A673 (cell line): ENCODE measurements at regions not wholly inside any gene's neighbourhood (a gene's known extent, or its start where the extent isn't known, plus 50 kb on each side); places are given as distances from the start of the nearest gene placed in this dataset.
"Not testable (repeated sequence)": the region's sequence is repeated elsewhere in the genome, so short reads cannot be mapped to it uniquely, and the experiment has no call there.

Experiments used
- BruUV-seq: library from RNA; stranded (reverse); fragments of 400-500 nt; replicated peaks from 2 replicates; lab custom pipeline; 2021; lab: Mats Ljungman, UMichigan
- CTCF ChIA-PET: fragments of 300-600 bp; sonication (Branson Sonifier 250); formaldehyde crosslinking; loops from one replicate; lab custom pipeline; 2022; ENCODE audit warnings: antibody characterized with exemption; lab: Charles Lee
- POLR2A ChIA-PET: fragments of 300-600 bp; sonication (Branson Sonifier 250); formaldehyde crosslinking; loops from one replicate; lab custom pipeline; 2022; ENCODE audit warnings: antibody characterized with exemption; ENCODE audit not compliant: low non-redundant PET; lab: Charles Lee
- DNase-seq: peaks from one replicate; pipeline ENCODE4 v3.0.0-alpha.2; 2015; ENCODE audit warnings: low spot score
- H3K27ac ChIP-seq: fragments of 200-600 bp; sonication (generic); 2 replicates; pipeline ENCODE4 v1.5.1; 2016; ENCODE audit warnings: mixed run types, low read depth, mild to moderate bottlenecking, mixed read lengths, antibody characterized with exemption, low read length; ENCODE audit not compliant: poor library complexity, severe bottlenecking
- H3K27me3 ChIP-seq: fragments of 200-600 bp; sonication (generic); replicated peaks from 2 replicates; pipeline ENCODE4 v1.6.1; 2017; ENCODE audit warnings: mixed run types, low read depth, mild to moderate bottlenecking, mixed read lengths, antibody characterized with exemption, low read length; ENCODE audit not compliant: insufficient read depth, poor library complexity
- H3K36me3 ChIP-seq: fragments of 200-600 bp; sonication (generic); 2 replicates; pipeline ENCODE4 v1.6.1; 2016; ENCODE audit warnings: mixed run types, mild to moderate bottlenecking, mixed read lengths, antibody characterized with exemption, low read length; ENCODE audit not compliant: insufficient read depth, poor library complexity, severe bottlenecking
- H3K4me1 ChIP-seq: fragments of 200-600 bp; sonication (generic); 2 replicates; pipeline ENCODE4 v1.6.1; 2017; ENCODE audit warnings: mixed run types, mild to moderate bottlenecking, mixed read lengths, antibody characterized with exemption, low read length; ENCODE audit not compliant: insufficient read depth, poor library complexity, severe bottlenecking
- H3K4me3 ChIP-seq: fragments of 200-600 bp; sonication (generic); 2 replicates; pipeline ENCODE4 v1.5.1; 2016; ENCODE audit warnings: low read depth, mixed run types, mild to moderate bottlenecking, mixed read lengths, low read length; ENCODE audit not compliant: poor library complexity, severe bottlenecking
- H3K9me3 ChIP-seq: fragments of 200-600 bp; sonication (generic); 2 replicates; pipeline ENCODE4 v1.6.1; 2016; ENCODE audit warnings: mixed run types, low read depth, mild to moderate bottlenecking, mixed read lengths, antibody characterized with exemption, low read length; ENCODE audit not compliant: poor library complexity, severe bottlenecking
- CTCF ChIP-seq: fragments of 300-800, 200-600 bp; sonication (generic); conservative IDR thresholded peaks from 2 replicates; pipeline ENCODE4 v1.5.1; 2017; ENCODE audit warnings: low read depth, mild to moderate bottlenecking, antibody characterized with exemption, low read length, moderate library complexity, mixed read lengths
- EZH2 ChIP-seq: fragments of 200-600 bp; sonication (generic); IDR thresholded peaks from 2 replicates; pipeline ENCODE4 v1.6.1; 2017; ENCODE audit warnings: borderline replicate concordance, low read depth, mild to moderate bottlenecking, mixed read lengths, antibody characterized with exemption, low read length; ENCODE audit not compliant: poor library complexity, severe bottlenecking
- intact Hi-C: fragments of 100-400 bp; cut with micrococcal nuclease; formaldehyde crosslinking; loops from one replicate; pipeline ENCODE4 v1.10.0; 2022; ENCODE audit not compliant: unreplicated experiment

GRCh38 chr7:110454713-110455112, 636.2 kb upstream of the LRRN3 start:
- ChIA-PET POLR2A (no interaction called here), CTCF (no interaction called here)
- BruUV-seq, result no TSS peak

DNA sequence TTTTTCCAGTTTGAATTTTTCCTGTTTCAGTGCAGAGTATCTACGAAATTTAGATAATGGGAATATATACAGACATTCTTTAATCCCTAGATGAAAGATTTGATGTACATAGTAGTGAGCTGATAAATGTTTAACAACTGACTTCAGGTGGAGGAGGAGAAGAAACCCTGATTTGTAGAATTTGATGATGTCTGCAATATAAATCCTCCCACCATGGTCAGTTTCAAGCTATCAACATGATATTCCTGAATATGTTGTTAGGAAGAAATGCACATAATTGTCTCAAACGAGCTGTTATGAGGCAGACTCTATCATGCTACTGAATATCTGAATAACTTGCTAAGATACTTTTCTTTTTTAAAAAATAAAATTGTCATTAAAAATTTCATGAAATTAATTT, 629.3 kb upstream of the LRRN3 start:
- Histone ChIP-seq H3K27me3 (no peaks in the 10 kb centered on the region), H3K4me3 (no peak overlapping the region), H3K4me1 (no peaks in the 10 kb centered on the region), H3K9me3 (no peaks in the 10 kb centered on the region), H3K36me3 (no peaks in the 10 kb centered on the region), H3K27ac (no peak overlapping the region)
- TF ChIP-seq CTCF, result no peak
- TF ChIP-seq EZH2, result no peak
- DNase-seq, result no peak
- ChIA-PET CTCF (no interaction called here), POLR2A (no interaction called here)
- BruUV-seq, result no TSS peak
- intact Hi-C loops, result no loop called here

More at GRCh38 chr7:110454713-110455112, 636.2 kb upstream of the LRRN3 start:
- Histone ChIP-seq H3K9me3 (no peaks in the 10 kb centered on the region), H3K4me1 (no peaks in the 10 kb centered on the region), H3K36me3 (no peaks in the 10 kb centered on the region), H3K27me3 (no peaks in the 10 kb centered on the region), H3K27ac (no peak overlapping the region), H3K4me3 (no peak overlapping the region)
- no peak for TF ChIP-seq CTCF
- TF ChIP-seq EZH2, result no peak
- no peak for DNase-seq
- intact Hi-C loops, result no loop called here

DNA sequence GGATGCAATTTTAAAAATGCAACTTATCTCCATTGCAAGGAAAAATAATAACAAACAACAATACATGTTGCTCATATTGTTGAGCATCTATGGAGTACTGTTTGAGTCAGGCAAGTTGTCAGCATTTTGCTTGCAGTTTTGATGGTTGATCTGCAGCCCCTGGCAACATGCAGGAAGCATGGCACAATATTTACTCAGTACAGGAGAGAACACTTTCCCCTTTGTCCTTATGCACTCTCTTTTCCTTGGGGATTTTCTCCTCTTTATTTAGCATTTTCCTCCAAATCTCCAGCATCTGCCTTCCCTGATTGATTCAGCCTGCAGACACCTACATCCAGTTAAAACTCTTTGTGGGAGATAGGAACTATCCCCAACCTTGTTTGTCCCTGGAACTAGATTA, 620.5 kb upstream of the LRRN3 start:
- Histone ChIP-seq H3K9me3 (no peaks in the 10 kb centered on the region), H3K36me3 (no peaks in the 10 kb centered on the region), H3K4me1 (no peaks in the 10 kb centered on the region), H3K27me3 (no peaks in the 10 kb centered on the region), H3K4me3 (no peak overlapping the region), H3K27ac (no peak overlapping the region)
- TF ChIP-seq EZH2 (no peak), CTCF (no peak)
- DNase-seq, result no peak
- no TSS peak for BruUV-seq
- POLR2A ChIA-PET, result no interaction called here
- CTCF ChIA-PET, result no interaction called here
- intact Hi-C loops, result no loop called here

DNA sequence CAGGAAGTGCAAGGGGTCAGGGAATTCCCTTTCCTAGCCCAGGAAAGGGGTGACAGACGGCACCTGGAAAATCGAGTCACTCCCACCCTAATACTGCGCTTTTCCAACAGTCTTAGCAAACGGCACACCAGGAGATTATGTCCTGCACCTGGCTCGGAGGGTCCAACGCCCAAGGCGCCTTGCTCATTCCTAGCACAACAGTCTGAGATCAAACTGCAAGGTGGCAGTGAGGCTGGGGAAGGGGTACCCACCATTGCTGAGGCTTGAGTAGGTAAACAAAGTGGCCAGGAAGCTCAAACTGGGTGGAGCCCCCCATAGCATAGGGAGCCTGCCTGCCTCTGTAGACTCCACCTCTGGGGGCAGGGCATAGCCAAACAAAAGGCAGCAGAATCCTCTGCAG, 618.5 kb upstream of the LRRN3 start:
- H3K27ac ChIP-seq, CTCF ChIA-PET, H3K4me3 ChIP-seq, BruUV-seq, H3K27me3 ChIP-seq, H3K9me3 ChIP-seq, intact Hi-C loops, H3K4me1 ChIP-seq, DNase-seq, H3K36me3 ChIP-seq, POLR2A ChIA-PET: not testable (repeated sequence)
